ENCODE measurements at regions not wholly inside any gene's neighbourhood (a gene's known extent, or its start where the extent isn't known, plus 50 kb on each side); places are given as distances from the start of the nearest gene placed in this dataset.

GRCh38 chr12:87801860-87802720, 227.1 kb downstream of the C12orf50 start:
- no peak for TF ChIP-seq JUND (IDR thresholded peaks at IDR 0.05; ENCODE audit: low read depth)
- in situ Hi-C loops (cut with HindIII; ENCODE audit: low pct_unique_long_range_greater_than_20kb, low sequenced_read_pairs), result no loop called here
- no peak for DNase-seq (ENCODE audit: low read depth in 1 of 2, low spot score in 1 of 2)

- DNase-seq (ENCODE audit: low read depth in 1 of 2, low spot score in 1 of 2), result no peak
- no peak for TF ChIP-seq JUND (IDR thresholded peaks at IDR 0.05; ENCODE audit: low read depth)
- in situ Hi-C loops (cut with HindIII; ENCODE audit: low pct_unique_long_range_greater_than_20kb, low sequenced_read_pairs), result no loop called here
Measured at GRCh38 chr12:87796961-87797516, 232.2 kb downstream of the C12orf50 start.

- peak; percentile 14 to 92 for DNase-seq (ENCODE audit: low read depth in 1 of 2, low spot score in 1 of 2)
- peak; percentile 95 for TF ChIP-seq JUND (IDR thresholded peaks at IDR 0.05; ENCODE audit: low read depth)
- in situ Hi-C loops (cut with HindIII; ENCODE audit: low pct_unique_long_range_greater_than_20kb, low sequenced_read_pairs), result no loop called here
Measured at GRCh38 chr12:87795555-87795954, 233.6 kb downstream of the C12orf50 start.

- DNase-seq (ENCODE audit: low read depth in 1 of 2, low spot score in 1 of 2), result peak in 1 of 2 experiments; percentile 31
- no peak for TF ChIP-seq JUND (IDR thresholded peaks at IDR 0.05; ENCODE audit: low read depth)
- in situ Hi-C loops (cut with HindIII; ENCODE audit: low pct_unique_long_range_greater_than_20kb, low sequenced_read_pairs), result no loop called here
Measured at GRCh38 chr12:87794854-87795253, 234.3 kb downstream of the C12orf50 start.

GRCh38 chr12:87793131-87793530, 236.1 kb downstream of the C12orf50 start:
- TF ChIP-seq JUND (IDR thresholded peaks at IDR 0.05; ENCODE audit: low read depth), result no peak
- DNase-seq (ENCODE audit: low read depth in 1 of 2, low spot score in 1 of 2), result no peak
- in situ Hi-C loops (cut with HindIII; ENCODE audit: low pct_unique_long_range_greater_than_20kb, low sequenced_read_pairs), result no loop called here

GRCh38 chr12:87784350-87784749, 244.9 kb downstream of the C12orf50 start:
- in situ Hi-C loops (cut with HindIII; ENCODE audit: low pct_unique_long_range_greater_than_20kb, low sequenced_read_pairs), result no loop called here
- no peak for TF ChIP-seq JUND (IDR thresholded peaks at IDR 0.05; ENCODE audit: low read depth)
- no peak for DNase-seq (ENCODE audit: low read depth in 1 of 2, low spot score in 1 of 2)

GRCh38 chr12:87783467-87783866, 245.7 kb downstream of the C12orf50 start:
- no peak for DNase-seq (ENCODE audit: low read depth in 1 of 2, low spot score in 1 of 2)
- TF ChIP-seq JUND (IDR thresholded peaks at IDR 0.05; ENCODE audit: low read depth), result no peak

DNA sequence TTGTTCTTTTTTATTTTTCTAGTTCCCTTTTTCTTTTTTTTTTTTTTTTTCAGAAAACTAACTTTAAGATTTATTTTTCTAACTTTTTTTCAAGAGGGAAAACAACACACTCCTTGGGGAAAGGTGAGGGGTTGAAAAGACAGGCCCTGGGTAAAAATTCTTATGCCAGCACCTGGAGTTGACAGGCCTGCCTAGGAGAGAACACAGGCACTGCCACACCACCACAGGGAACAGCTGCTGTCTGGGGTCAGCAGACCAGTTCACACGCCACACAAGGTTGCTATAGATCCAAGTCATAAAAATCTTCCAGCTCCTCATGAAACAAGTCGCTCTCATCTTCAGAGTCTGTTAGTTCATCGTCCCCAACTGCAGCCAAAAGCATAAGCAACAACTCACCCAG, 246.4 kb downstream of the C12orf50 start:
- no peak for TF ChIP-seq JUND (IDR thresholded peaks at IDR 0.05; ENCODE audit: low read depth)
- in situ Hi-C loops (cut with HindIII; ENCODE audit: low pct_unique_long_range_greater_than_20kb, low sequenced_read_pairs), result no loop called here
- no peak for DNase-seq (ENCODE audit: low read depth in 1 of 2, low spot score in 1 of 2)

More at GRCh38 chr12:87783467-87783866, 245.7 kb downstream of the C12orf50 start:
- in situ Hi-C loops (cut with HindIII; ENCODE audit: low pct_unique_long_range_greater_than_20kb, low sequenced_read_pairs), result no loop called here

DNA sequence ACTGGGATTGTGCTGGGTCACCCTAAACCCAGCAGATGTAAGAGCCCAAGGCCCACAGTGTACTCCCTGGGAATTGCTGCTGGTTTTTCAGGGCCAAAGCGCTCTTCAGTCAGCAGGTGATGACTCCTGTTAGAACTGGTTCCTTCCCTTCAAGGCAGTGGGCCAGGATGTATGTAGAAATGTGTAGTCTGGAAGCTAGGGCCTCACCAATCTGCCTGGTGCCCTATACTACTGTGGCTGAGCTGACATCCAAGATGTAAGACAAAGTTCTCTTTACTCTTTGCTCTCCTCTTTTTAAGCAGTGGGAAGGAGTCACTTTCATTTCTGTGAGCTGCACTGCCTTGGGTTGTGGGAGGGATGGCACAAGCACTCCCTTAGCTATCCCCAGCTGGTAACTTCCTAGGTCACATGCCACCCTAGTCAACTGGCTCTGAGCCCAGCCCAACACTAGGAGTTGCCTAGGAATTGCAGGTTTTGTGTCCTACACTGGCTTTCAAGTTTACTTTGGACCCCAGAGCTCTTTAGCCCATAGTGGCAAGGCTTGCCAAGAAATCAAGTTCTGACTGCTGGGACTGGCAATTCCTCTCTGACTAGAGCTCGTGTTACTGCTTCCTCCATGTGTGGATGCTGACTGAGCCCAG, 249.2 kb downstream of the C12orf50 start:
- no peak for TF ChIP-seq JUND (IDR thresholded peaks at IDR 0.05; ENCODE audit: low read depth)
- in situ Hi-C loops (cut with HindIII; ENCODE audit: low pct_unique_long_range_greater_than_20kb, low sequenced_read_pairs), result no loop called here
- DNase-seq (ENCODE audit: low read depth in 1 of 2, low spot score in 1 of 2), result peak in 1 of 2 experiments; percentile 55

DNA sequence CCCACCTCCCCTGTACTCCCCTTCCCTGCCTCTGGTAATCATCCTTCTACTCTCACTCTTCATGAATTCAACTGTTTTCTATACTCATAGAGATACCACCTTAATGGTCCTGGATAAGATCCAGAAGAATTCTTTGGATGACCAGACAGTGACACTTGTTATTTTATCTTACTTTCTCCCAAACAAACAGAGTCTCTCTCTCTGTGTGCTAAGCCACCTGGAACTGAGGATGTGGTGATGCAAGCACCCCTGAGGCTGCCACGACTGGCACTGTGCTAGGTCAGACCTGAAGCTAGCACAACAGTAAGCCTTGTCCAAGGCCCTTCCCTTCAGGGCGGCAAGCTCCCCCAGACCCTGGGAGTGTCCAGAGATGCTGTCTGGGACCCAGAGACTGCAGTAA, 250.2 kb downstream of the C12orf50 start:
- peak in 1 of 2 experiments; percentile 77 for DNase-seq (ENCODE audit: low read depth in 1 of 2, low spot score in 1 of 2)
- in situ Hi-C loops (cut with HindIII; ENCODE audit: low pct_unique_long_range_greater_than_20kb, low sequenced_read_pairs), result no loop called here

GRCh38 chr12:87778065-87778464, 251.1 kb downstream of the C12orf50 start:
- no peak for DNase-seq (ENCODE audit: low read depth in 1 of 2, low spot score in 1 of 2)
- no peak for TF ChIP-seq JUND (IDR thresholded peaks at IDR 0.05; ENCODE audit: low read depth)
- in situ Hi-C loops (cut with HindIII; ENCODE audit: low pct_unique_long_range_greater_than_20kb, low sequenced_read_pairs), result no loop called here

More for the DNA sequence above, 250.2 kb downstream of the C12orf50 start:
- TF ChIP-seq JUND (IDR thresholded peaks at IDR 0.05; ENCODE audit: low read depth), result peak; percentile 74

- no peak for DNase-seq (ENCODE audit: low read depth in 1 of 2, low spot score in 1 of 2)
- TF ChIP-seq JUND (IDR thresholded peaks at IDR 0.05; ENCODE audit: low read depth), result no peak
- in situ Hi-C loops (cut with HindIII; ENCODE audit: low pct_unique_long_range_greater_than_20kb, low sequenced_read_pairs), result no loop called here
Measured at GRCh38 chr12:87775784-87776183, 253.4 kb downstream of the C12orf50 start.

DNA sequence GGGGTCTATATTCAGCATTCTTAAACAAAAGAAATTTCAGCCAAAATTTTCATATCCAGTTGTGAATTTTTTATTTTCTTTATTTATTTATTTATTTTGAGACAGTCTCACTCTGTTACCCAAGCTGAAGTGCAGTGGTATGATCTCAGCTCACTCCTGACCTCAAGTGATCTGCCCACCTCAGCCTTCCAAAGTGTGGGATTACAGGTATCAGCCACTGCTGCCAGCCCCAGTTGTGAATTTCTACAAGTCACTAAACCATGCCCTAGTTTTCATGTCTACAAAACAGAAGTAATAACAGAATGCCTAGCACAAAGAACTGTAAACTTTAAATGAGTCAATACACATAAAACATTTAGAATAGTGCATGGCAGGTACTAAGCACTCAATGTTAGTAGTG, 254.2 kb downstream of the C12orf50 start:
- DNase-seq (ENCODE audit: low read depth in 1 of 2, low spot score in 1 of 2), result no peak
- in situ Hi-C loops (cut with HindIII; ENCODE audit: low pct_unique_long_range_greater_than_20kb, low sequenced_read_pairs), result no loop called here

More for the DNA sequence above, 254.2 kb downstream of the C12orf50 start:
- no peak for TF ChIP-seq JUND (IDR thresholded peaks at IDR 0.05; ENCODE audit: low read depth)
